ENCODE measurements at regions not wholly inside any gene's neighbourhood (a gene's known extent, or its start where the extent isn't known, plus 50 kb on each side); places are given as distances from the start of the nearest gene placed in this dataset.

DNA sequence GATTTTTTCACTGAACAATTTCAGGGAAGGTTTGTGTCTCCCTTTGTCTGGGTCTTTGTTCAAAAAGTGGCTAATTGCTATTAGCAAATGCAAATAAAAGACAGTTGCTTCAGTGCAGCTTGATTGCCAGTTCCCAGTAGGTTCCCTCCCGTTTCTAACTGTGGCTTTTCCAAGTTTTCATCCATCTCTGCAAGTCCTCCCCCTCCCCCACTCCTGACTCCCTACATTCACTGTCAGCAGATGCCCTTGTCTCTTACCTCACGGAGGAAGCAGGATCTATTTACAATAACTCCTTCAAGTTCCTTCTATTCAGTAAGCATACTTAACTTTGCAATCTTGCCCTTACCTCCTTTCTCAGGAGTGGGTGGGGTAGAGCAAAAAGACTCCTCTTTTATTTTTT, 55.4 kb upstream of the SCEL start:
- Mint-ChIP-seq H3K4me3 (no peak overlapping the region; the same call in 2 of the 3 replicates), H3K27ac (0 out of 2 replicates have a peak overlapping the region, but pooled peaks have one; percentile 50), H3K9me3 (peaks cover 2% of the 10 kb centered on the region; the same call in 1 of the 3 replicates), H3K36me3 (ENCODE audit: low read depth) (no peaks in the 10 kb centered on the region; the same call in 2 of the 3 replicates), H3K4me1 (peaks cover 40% of the 10 kb centered on the region), H3K27me3 (ENCODE audit: insufficient read depth, low read depth, poor library complexity) (peaks cover 3% of the 10 kb centered on the region)
- Histone ChIP-seq H3K27me3 (ENCODE audit: insufficient read depth) (no peaks in the 10 kb centered on the region), H3K4me2 (peak overlapping the region; percentile 66), H3K36me3 (ENCODE audit: insufficient read depth) (no peaks in the 10 kb centered on the region), H2AFZ (peak overlapping the region; percentile 58; the same call in 1 of the 2 replicates), H4K20me1 (replicated peaks; ENCODE audit: insufficient read depth) (no peaks in the 10 kb centered on the region), H3K79me2 (replicated peaks; ENCODE audit: insufficient read depth) (no peaks in the 10 kb centered on the region), H3F3A (replicated peaks; ENCODE audit: low read depth) (no peaks in the 10 kb centered on the region), H3K4me3 (no peak overlapping the region), H3K27ac (ENCODE audit: low read depth) (no peak overlapping the region), H3K4me1 (ENCODE audit: insufficient read depth) (peaks cover 28% of the 10 kb centered on the region), H3K9me2 (ENCODE audit: insufficient read depth) (no peaks in the 10 kb centered on the region)
- TF ChIP-seq ZNF331 (CRISPR knock-in tag; IDR thresholded peaks at IDR 0.05; ENCODE audit: low read depth) (no peak), STAT1 (IDR thresholded peaks at IDR 0.05; ENCODE audit: unreplicated experiment) (no peak)
- TF ChIP-seq, protein P1, sequence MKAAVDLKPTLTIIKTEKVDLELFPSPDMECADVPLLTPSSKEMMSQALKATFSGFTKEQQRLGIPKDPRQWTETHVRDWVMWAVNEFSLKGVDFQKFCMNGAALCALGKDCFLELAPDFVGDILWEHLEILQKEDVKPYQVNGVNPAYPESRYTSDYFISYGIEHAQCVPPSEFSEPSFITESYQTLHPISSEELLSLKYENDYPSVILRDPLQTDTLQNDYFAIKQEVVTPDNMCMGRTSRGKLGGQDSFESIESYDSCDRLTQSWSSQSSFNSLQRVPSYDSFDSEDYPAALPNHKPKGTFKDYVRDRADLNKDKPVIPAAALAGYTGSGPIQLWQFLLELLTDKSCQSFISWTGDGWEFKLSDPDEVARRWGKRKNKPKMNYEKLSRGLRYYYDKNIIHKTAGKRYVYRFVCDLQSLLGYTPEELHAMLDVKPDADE (IDR thresholded peaks at IDR 0.05), result no peak
- TF ChIP-seq, protein P2, sequence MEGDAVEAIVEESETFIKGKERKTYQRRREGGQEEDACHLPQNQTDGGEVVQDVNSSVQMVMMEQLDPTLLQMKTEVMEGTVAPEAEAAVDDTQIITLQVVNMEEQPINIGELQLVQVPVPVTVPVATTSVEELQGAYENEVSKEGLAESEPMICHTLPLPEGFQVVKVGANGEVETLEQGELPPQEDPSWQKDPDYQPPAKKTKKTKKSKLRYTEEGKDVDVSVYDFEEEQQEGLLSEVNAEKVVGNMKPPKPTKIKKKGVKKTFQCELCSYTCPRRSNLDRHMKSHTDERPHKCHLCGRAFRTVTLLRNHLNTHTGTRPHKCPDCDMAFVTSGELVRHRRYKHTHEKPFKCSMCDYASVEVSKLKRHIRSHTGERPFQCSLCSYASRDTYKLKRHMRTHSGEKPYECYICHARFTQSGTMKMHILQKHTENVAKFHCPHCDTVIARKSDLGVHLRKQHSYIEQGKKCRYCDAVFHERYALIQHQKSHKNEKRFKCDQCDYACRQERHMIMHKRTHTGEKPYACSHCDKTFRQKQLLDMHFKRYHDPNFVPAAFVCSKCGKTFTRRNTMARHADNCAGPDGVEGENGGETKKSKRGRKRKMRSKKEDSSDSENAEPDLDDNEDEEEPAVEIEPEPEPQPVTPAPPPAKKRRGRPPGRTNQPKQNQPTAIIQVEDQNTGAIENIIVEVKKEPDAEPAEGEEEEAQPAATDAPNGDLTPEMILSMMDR (conservative IDR thresholded peaks at IDR 0.05; ENCODE audit: low read depth in 2 of 2), result no peak
- TF ChIP-seq, protein P3, sequence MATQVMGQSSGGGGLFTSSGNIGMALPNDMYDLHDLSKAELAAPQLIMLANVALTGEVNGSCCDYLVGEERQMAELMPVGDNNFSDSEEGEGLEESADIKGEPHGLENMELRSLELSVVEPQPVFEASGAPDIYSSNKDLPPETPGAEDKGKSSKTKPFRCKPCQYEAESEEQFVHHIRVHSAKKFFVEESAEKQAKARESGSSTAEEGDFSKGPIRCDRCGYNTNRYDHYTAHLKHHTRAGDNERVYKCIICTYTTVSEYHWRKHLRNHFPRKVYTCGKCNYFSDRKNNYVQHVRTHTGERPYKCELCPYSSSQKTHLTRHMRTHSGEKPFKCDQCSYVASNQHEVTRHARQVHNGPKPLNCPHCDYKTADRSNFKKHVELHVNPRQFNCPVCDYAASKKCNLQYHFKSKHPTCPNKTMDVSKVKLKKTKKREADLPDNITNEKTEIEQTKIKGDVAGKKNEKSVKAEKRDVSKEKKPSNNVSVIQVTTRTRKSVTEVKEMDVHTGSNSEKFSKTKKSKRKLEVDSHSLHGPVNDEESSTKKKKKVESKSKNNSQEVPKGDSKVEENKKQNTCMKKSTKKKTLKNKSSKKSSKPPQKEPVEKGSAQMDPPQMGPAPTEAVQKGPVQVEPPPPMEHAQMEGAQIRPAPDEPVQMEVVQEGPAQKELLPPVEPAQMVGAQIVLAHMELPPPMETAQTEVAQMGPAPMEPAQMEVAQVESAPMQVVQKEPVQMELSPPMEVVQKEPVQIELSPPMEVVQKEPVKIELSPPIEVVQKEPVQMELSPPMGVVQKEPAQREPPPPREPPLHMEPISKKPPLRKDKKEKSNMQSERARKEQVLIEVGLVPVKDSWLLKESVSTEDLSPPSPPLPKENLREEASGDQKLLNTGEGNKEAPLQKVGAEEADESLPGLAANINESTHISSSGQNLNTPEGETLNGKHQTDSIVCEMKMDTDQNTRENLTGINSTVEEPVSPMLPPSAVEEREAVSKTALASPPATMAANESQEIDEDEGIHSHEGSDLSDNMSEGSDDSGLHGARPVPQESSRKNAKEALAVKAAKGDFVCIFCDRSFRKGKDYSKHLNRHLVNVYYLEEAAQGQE (IDR thresholded peaks at IDR 0.05; ENCODE audit: unreplicated experiment), result no peak
- TF ChIP-seq, protein P4, sequence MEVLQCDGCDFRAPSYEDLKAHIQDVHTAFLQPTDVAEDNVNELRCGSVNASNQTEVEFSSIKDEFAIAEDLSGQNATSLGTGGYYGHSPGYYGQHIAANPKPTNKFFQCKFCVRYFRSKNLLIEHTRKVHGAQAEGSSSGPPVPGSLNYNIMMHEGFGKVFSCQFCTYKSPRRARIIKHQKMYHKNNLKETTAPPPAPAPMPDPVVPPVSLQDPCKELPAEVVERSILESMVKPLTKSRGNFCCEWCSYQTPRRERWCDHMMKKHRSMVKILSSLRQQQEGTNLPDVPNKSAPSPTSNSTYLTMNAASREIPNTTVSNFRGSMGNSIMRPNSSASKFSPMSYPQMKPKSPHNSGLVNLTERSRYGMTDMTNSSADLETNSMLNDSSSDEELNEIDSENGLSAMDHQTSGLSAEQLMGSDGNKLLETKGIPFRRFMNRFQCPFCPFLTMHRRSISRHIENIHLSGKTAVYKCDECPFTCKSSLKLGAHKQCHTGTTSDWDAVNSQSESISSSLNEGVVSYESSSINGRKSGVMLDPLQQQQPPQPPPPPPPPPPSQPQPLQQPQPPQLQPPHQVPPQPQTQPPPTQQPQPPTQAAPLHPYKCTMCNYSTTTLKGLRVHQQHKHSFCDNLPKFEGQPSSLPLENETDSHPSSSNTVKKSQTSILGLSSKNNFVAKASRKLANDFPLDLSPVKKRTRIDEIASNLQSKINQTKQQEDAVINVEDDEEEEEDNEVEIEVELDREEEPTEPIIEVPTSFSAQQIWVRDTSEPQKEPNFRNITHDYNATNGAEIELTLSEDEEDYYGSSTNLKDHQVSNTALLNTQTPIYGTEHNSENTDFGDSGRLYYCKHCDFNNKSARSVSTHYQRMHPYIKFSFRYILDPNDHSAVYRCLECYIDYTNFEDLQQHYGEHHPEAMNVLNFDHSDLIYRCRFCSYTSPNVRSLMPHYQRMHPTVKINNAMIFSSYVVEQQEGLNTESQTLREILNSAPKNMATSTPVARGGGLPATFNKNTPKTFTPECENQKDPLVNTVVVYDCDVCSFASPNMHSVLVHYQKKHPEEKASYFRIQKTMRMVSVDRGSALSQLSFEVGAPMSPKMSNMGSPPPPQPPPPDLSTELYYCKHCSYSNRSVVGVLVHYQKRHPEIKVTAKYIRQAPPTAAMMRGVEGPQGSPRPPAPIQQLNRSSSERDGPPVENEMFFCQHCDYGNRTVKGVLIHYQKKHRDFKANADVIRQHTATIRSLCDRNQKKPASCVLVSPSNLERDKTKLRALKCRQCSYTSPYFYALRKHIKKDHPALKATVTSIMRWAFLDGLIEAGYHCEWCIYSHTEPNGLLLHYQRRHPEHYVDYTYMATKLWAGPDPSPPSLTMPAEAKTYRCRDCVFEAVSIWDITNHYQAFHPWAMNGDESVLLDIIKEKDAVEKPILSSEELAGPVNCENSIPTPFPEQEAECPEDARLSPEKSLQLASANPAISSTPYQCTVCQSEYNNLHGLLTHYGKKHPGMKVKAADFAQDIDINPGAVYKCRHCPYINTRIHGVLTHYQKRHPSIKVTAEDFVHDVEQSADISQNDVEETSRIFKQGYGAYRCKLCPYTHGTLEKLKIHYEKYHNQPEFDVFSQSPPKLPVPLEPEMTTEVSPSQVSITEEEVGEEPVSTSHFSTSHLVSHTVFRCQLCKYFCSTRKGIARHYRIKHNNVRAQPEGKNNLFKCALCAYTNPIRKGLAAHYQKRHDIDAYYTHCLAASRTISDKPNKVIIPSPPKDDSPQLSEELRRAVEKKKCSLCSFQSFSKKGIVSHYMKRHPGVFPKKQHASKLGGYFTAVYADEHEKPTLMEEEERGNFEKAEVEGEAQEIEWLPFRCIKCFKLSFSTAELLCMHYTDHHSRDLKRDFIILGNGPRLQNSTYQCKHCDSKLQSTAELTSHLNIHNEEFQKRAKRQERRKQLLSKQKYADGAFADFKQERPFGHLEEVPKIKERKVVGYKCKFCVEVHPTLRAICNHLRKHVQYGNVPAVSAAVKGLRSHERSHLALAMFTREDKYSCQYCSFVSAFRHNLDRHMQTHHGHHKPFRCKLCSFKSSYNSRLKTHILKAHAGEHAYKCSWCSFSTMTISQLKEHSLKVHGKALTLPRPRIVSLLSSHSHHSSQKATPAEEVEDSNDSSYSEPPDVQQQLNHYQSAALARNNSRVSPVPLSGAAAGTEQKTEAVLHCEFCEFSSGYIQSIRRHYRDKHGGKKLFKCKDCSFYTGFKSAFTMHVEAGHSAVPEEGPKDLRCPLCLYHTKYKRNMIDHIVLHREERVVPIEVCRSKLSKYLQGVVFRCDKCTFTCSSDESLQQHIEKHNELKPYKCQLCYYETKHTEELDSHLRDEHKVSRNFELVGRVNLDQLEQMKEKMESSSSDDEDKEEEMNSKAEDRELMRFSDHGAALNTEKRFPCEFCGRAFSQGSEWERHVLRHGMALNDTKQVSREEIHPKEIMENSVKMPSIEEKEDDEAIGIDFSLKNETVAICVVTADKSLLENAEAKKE (CRISPR knock-in tag; IDR thresholded peaks at IDR 0.05), result no peak
- ATAC-seq (peak; percentile 39), DNase-seq (ENCODE audit: low spot score) (peak; percentile 57)
